ENCODE measurements at regions not wholly inside any gene's neighbourhood (a gene's known extent, or its start where the extent isn't known, plus 50 kb on each side); places are given as distances from the start of the nearest gene placed in this dataset.

DNA sequence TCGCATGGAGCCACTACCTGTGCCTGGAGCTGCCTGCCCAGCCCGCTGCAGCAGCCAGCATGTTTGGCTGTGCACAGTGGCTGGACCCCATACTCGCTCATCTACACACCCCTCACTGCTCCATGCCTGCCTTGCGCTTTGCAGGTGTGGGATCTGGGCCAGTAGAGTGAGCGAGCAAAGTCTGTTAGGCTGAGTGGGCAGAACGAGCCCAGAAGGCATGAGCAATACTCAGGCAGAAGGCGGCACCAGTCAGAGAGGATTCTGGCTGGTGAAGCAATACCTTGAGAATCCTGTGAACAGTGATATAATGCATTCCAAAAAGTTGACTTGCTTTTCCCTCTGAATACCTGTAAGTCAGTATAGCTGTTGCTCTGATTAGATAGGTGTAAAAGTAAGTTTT lies 816.4 kb downstream of the KCNT2 start:
- TF ChIP-seq, protein P1, sequence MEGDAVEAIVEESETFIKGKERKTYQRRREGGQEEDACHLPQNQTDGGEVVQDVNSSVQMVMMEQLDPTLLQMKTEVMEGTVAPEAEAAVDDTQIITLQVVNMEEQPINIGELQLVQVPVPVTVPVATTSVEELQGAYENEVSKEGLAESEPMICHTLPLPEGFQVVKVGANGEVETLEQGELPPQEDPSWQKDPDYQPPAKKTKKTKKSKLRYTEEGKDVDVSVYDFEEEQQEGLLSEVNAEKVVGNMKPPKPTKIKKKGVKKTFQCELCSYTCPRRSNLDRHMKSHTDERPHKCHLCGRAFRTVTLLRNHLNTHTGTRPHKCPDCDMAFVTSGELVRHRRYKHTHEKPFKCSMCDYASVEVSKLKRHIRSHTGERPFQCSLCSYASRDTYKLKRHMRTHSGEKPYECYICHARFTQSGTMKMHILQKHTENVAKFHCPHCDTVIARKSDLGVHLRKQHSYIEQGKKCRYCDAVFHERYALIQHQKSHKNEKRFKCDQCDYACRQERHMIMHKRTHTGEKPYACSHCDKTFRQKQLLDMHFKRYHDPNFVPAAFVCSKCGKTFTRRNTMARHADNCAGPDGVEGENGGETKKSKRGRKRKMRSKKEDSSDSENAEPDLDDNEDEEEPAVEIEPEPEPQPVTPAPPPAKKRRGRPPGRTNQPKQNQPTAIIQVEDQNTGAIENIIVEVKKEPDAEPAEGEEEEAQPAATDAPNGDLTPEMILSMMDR (IDR thresholded peaks at IDR 0.05), result no peak
- TF ChIP-seq EZH2 (IDR thresholded peaks at IDR 0.05) (no peak), EZH2phosphoT487 (IDR thresholded peaks at IDR 0.05) (no peak)

Data from neural progenitor cell (in vitro differentiated cells).